Transverse colon (tissue), 4 donors: ENCODE measurements at regions not wholly inside any gene's neighbourhood (a gene's known extent, or its start where the extent isn't known, plus 50 kb on each side); places are given as distances from the start of the nearest gene placed in this dataset.

ENCODE experiments used
- DNase-seq: peaks from one replicate; pipeline ENCODE4 v3.0.0-alpha.2; 2019
- H3K27ac ChIP-seq, 4 donors: fragments of 200-600 bp; sonication (generic); 2 replicates each; pipeline ENCODE4 v1.5.1; 2016 to 2018; ENCODE audit warnings: inconsistent platforms in 4 of 4
- H3K27me3 ChIP-seq: fragments of 200-600 bp; sonication (generic); 2 replicates; pipeline ENCODE4 v1.5.1; 2017; ENCODE audit warnings: inconsistent platforms
- H3K36me3 ChIP-seq, 4 donors: fragments of 200-600 bp; sonication (generic); 2 replicates each; pipeline ENCODE4 v1.5.1; 2017 to 2019; ENCODE audit warnings: inconsistent platforms in 4 of 4
- H3K4me1 ChIP-seq, 4 donors: fragments of 200-600 bp; sonication (generic); 2 replicates each; pipeline ENCODE4 v1.5.1; 2017 to 2020; ENCODE audit warnings: inconsistent platforms in 4 of 4
- H3K4me3 ChIP-seq, 4 donors: fragments of 200-600 bp; sonication (generic); 1 replicate in 1 of 4; 2 replicates in 3 of 4; pipeline versions ENCODE4 v1.5.1 to v1.6.1; 2017 to 2019; ENCODE audit warnings: inconsistent platforms in 4 of 4
- H3K9me3 ChIP-seq, 2 donors: fragments of 200-600 bp; sonication (generic); 2 replicates each; pipeline ENCODE4 v1.5.1; 2017 to 2019; ENCODE audit warnings: inconsistent platforms in 2 of 2
- EP300 ChIP-seq: sonication (generic); formaldehyde crosslinking; IDR thresholded peaks from one replicate; pipeline ENCODE4 v1.6.1; 2017; ENCODE audit warnings: antibody characterized with exemption, low read depth
- POLR2A ChIP-seq: fragments of 450-650 bp; IDR thresholded peaks from one replicate; pipeline ENCODE4 v1.6.1; 2016; ENCODE audit warnings: antibody characterized with exemption, mild to moderate bottlenecking, moderate library complexity
- POLR2AphosphoS5 ChIP-seq, 3 donors: sonication (generic); formaldehyde crosslinking; IDR thresholded peaks; one replicate each; pipeline ENCODE4 v1.6.1; 2016; ENCODE audit warnings: antibody characterized with exemption in 3 of 3
- WGBS, 2 donors: methylation state at CpG; one replicate each; pipeline ENCODE4 v1.1.5; 2018; ENCODE audit warnings: low coverage in 1 of 2; 5-methylcytosine and 5-hydroxymethylcytosine counted together
- in situ Hi-C, 4 donors: fragments of 200-750 bp; cut with MboI; loops; one replicate each; pipeline versions ENCODE4 v1.15.0 to v1.15.1; 2017; ENCODE audit warnings: low sequenced_read_pairs in 3 of 4, low pct_ligation_motif_present in 1 of 4, low pct_unique_long_range_greater_than_20kb in 1 of 4
- intact Hi-C: fragments of 100-400 bp; cut with DNase I; formaldehyde crosslinking; loops from one replicate; pipeline ENCODE4 v1.15.1; 2023; ENCODE audit warnings: low total_unique reads
- TF ChIP-seq, protein P1 (sequence below), 5 experiments: fragments of 200-600 bp in 3 of 5; fragments of 450-650 bp in 2 of 5; sonication (generic) in 3 of 5; IDR thresholded peaks; 1 replicate in 2 of 5; 2 replicates in 3 of 5; pipeline ENCODE4 v1.5.1; 2016 to 2017; ENCODE audit warnings: antibody characterized with exemption in 5 of 5, inconsistent platforms in 3 of 5, mild to moderate bottlenecking in 2 of 5, moderate library complexity in 1 of 5

DNA sequence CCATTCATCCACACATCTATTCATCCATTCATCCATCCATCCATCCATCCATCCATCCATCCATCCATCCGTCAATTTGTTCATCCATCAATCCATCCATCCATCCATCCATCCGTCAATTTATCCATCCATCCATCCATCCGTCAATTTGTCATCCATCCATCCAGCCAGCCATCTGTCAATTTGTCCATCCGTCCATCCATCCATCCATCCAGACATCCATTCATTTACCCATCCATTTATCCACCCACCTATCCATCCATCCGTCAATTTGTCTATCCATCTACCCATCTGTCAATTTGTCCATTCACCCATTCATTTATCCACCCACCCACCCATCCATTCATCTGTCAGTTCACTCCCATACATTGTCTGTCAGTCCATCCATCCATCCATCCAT lies 209.5 kb upstream of the ZNF536 start:
- TF ChIP-seq POLR2AphosphoS5 (IDR thresholded peaks at IDR 0.05) (no peak), POLR2A (no peak), EP300 (no peak)
- TF ChIP-seq, protein P1, sequence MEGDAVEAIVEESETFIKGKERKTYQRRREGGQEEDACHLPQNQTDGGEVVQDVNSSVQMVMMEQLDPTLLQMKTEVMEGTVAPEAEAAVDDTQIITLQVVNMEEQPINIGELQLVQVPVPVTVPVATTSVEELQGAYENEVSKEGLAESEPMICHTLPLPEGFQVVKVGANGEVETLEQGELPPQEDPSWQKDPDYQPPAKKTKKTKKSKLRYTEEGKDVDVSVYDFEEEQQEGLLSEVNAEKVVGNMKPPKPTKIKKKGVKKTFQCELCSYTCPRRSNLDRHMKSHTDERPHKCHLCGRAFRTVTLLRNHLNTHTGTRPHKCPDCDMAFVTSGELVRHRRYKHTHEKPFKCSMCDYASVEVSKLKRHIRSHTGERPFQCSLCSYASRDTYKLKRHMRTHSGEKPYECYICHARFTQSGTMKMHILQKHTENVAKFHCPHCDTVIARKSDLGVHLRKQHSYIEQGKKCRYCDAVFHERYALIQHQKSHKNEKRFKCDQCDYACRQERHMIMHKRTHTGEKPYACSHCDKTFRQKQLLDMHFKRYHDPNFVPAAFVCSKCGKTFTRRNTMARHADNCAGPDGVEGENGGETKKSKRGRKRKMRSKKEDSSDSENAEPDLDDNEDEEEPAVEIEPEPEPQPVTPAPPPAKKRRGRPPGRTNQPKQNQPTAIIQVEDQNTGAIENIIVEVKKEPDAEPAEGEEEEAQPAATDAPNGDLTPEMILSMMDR (IDR thresholded peaks at IDR 0.05), result no peak
- H3K4me1 ChIP-seq, result no peaks in the 10 kb centered on the region
- no peak overlapping the region for H3K4me3 ChIP-seq
- H3K27me3 ChIP-seq, result no peaks in the 10 kb centered on the region
- in situ Hi-C loops, result no loop called here
- WGBS, 2 donors, result 81 to 92% methylated on average over 5 of the region's 5 CpGs
- H3K27ac ChIP-seq, result no peak overlapping the region
- no peaks in the 10 kb centered on the region for H3K36me3 ChIP-seq
- DNase-seq, result no peak
- intact Hi-C loops, result no loop called here
- H3K9me3 ChIP-seq, result no peaks in the 10 kb centered on the region

DNA sequence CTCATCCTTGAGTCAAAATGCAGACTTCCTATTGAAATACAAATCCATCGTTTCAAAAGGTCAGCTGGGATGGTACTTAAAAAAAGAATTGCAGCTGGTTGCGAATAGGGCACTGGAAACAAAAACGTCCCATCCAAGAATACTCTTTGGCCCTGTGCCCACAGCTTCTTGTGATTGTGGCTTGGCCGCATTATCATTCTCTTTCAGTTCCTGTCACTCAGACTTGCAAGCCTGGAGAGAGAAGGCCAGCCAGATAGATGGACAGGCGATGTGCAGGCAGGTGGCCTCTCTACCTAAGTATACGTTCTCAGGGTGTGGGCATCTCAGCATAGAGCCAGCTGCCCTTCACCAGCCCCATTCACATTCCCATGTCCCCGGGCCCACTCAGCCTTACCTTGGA lies 208.5 kb upstream of the ZNF536 start:
- no peak for TF ChIP-seq POLR2A
- no peak for TF ChIP-seq EP300
- in situ Hi-C loops, result no loop called here
- Histone ChIP-seq H3K27ac (no peak overlapping the region), H3K4me3 (no peak overlapping the region), H3K9me3 (no peaks in the 10 kb centered on the region), H3K4me1 (no peaks in the 10 kb centered on the region), H3K36me3 (no peaks in the 10 kb centered on the region), H3K27me3 (no peaks in the 10 kb centered on the region)
- intact Hi-C loops, result no loop called here
- WGBS, 2 donors, result 52 to 72% methylated on average over 4 to 7 of the region's 7 CpGs
- no peak for DNase-seq

- TF ChIP-seq POLR2A, result no peak
- no peak for TF ChIP-seq EP300
- TF ChIP-seq POLR2AphosphoS5 (IDR thresholded peaks at IDR 0.05), result no peak
- TF ChIP-seq, protein P1 (IDR thresholded peaks at IDR 0.05), result no peak
- no peak overlapping the region for H3K4me3 ChIP-seq
- H3K4me1 ChIP-seq, result no peaks in the 10 kb centered on the region
- in situ Hi-C loops (no loop called here), intact Hi-C loops (no loop called here)
- 94% methylated on average over 10 of the region's 10 CpGs; no CpG with 5 or more reads in 1 of the 2 donors for WGBS, 2 donors
- no peak for DNase-seq
- H3K9me3 ChIP-seq, result no peaks in the 10 kb centered on the region
- H3K36me3 ChIP-seq, result no peaks in the 10 kb centered on the region
- H3K27ac ChIP-seq, result no peak overlapping the region
- no peaks in the 10 kb centered on the region for H3K27me3 ChIP-seq
These were observed 206.9 kb upstream of the ZNF536 start for GRCh38 chr19:30165228-30165813.

GRCh38 chr19:30167206-30167868 lies 204.8 kb upstream of the ZNF536 start:
- TF ChIP-seq POLR2A (no peak), EP300 (no peak), POLR2AphosphoS5 (IDR thresholded peaks at IDR 0.05) (no peak)
- TF ChIP-seq, protein P1 (IDR thresholded peaks at IDR 0.05), result no peak
- WGBS, 2 donors, result 88% methylated on average over 14 of the region's 14 CpGs; no CpG with 5 or more reads in 1 of the 2 donors
- H3K4me1 ChIP-seq, result peaks cover 0 to 5% (median 0%) of the 10 kb centered on the region in 4 donors
- H3K27ac ChIP-seq, result no peak overlapping the region
- H3K27me3 ChIP-seq, result no peaks in the 10 kb centered on the region
- DNase-seq, result no peak
- intact Hi-C loops (no loop called here), in situ Hi-C loops (no loop called here)
- no peaks in the 10 kb centered on the region for H3K9me3 ChIP-seq
- H3K4me3 ChIP-seq, result no peak overlapping the region
- H3K36me3 ChIP-seq, result no peaks in the 10 kb centered on the region
